Cardiac fibroblast (primary cell): ENCODE measurements at regions not wholly inside any gene's neighbourhood (a gene's known extent, or its start where the extent isn't known, plus 50 kb on each side); places are given as distances from the start of the nearest gene placed in this dataset.
A peak's percentile ranks its signal among the peaks of the same experiment; 100 is the strongest.
"Not testable (repeated sequence)": the region's sequence is repeated elsewhere in the genome, so short reads cannot be mapped to it uniquely, and the experiment has no call there.

Experiments
- DNase-seq, 2 donors: peaks; one replicate each; pipeline versions ENCODE4 v3.0.0 to v3.0.0-alpha.2; 2010; ENCODE audit warnings: low read depth in 2 of 2
- H3K4me3 ChIP-seq, 2 donors: replicated peaks in 1 of 2; 1 replicate in 1 of 2; 2 replicates in 1 of 2; pipeline ENCODE4 v1.5.1; 2011; ENCODE audit warnings: low read depth in 2 of 2, low read length in 2 of 2, mild to moderate bottlenecking in 2 of 2, moderate library complexity in 1 of 2
- CTCF ChIP-seq: IDR thresholded peaks from one replicate; pipeline ENCODE4 v1.5.1; 2011; ENCODE audit warnings: low read depth, mild to moderate bottlenecking, low read length, inconsistent platforms

GRCh38 chr22:27609451-27609888 lies 192.1 kb downstream of the MN1 start:
- no peak overlapping the region for H3K4me3 ChIP-seq
- DNase-seq, result no peak
- TF ChIP-seq CTCF, result no peak

GRCh38 chr22:27610164-27610563 lies 191.4 kb downstream of the MN1 start:
- not testable (repeated sequence) for DNase-seq, H3K4me3 ChIP-seq

GRCh38 chr22:27610863-27611786 lies 190.4 kb downstream of the MN1 start:
- TF ChIP-seq CTCF, result no peak
- DNase-seq, result no peak
- H3K4me3 ChIP-seq, result no peak overlapping the region

- TF ChIP-seq CTCF, result no peak
- DNase-seq, result no peak
- H3K4me3 ChIP-seq, result no peak overlapping the region
These were observed 189.4 kb downstream of the MN1 start for GRCh38 chr22:27612115-27612514.

GRCh38 chr22:27613099-27614005 lies 188.2 kb downstream of the MN1 start:
- H3K4me3 ChIP-seq, result no peak overlapping the region
- no peak for DNase-seq
- no peak for TF ChIP-seq CTCF

- peak overlapping the region; percentile 17 to 22 for H3K4me3 ChIP-seq
- TF ChIP-seq CTCF, result no peak
- no peak for DNase-seq
These were observed 187.4 kb downstream of the MN1 start for GRCh38 chr22:27614006-27614649.
